H9 (cell line): ENCODE measurements at regions not wholly inside any gene's neighbourhood (a gene's known extent, or its start where the extent isn't known, plus 50 kb on each side); places are given as distances from the start of the nearest gene placed in this dataset.

ENCODE experiments used
- DNase-seq: peaks from one replicate; pipeline ENCODE4 v3.0.0-alpha.2; 2017
- H2AFZ ChIP-seq: one replicate; pipeline ENCODE4 v1.6.1; 2013; ENCODE audit warnings: mild to moderate bottlenecking, low read length, control low read depth, moderate library complexity
- H2AK5ac ChIP-seq: 2 replicates; pipeline ENCODE4 v1.6.1; 2013; ENCODE audit warnings: low read length, control low read depth, mixed read lengths; ENCODE audit not compliant: insufficient read length
- H2BK120ac ChIP-seq: one replicate; pipeline ENCODE4 v1.6.1; 2013; ENCODE audit warnings: low read depth, mild to moderate bottlenecking, low read length, control low read depth, inconsistent platforms; ENCODE audit not compliant: poor library complexity, severe bottlenecking
- H2BK12ac ChIP-seq: 2 replicates; pipeline ENCODE4 v1.6.1; 2013; ENCODE audit warnings: low read length, control low read depth, mixed read lengths, low read depth; ENCODE audit not compliant: insufficient read length
- H2BK15ac ChIP-seq: 2 replicates; pipeline ENCODE4 v1.6.1; 2013; ENCODE audit warnings: low read depth, low read length, control low read depth
- H2BK20ac ChIP-seq: one replicate; pipeline ENCODE4 v1.6.1; 2013; ENCODE audit warnings: low read depth, mild to moderate bottlenecking, low read length, control low read depth, inconsistent platforms; ENCODE audit not compliant: poor library complexity, severe bottlenecking
- H2BK5ac ChIP-seq: 2 replicates; pipeline ENCODE4 v1.6.1; 2013; ENCODE audit warnings: low read length, control low read depth, mixed read lengths; ENCODE audit not compliant: insufficient read length
- H3K14ac ChIP-seq: 2 replicates; pipeline ENCODE4 v1.6.1; 2013; ENCODE audit warnings: low read length, control low read depth; ENCODE audit not compliant: insufficient read depth
- H3K18ac ChIP-seq: 2 replicates; pipeline ENCODE4 v1.6.1; 2013; ENCODE audit warnings: low read depth, mild to moderate bottlenecking, mixed read lengths, low read length, control low read depth; ENCODE audit not compliant: insufficient read length
- H3K23ac ChIP-seq: 2 replicates; pipeline ENCODE4 v1.6.1; 2013; ENCODE audit warnings: low read length, control low read depth, mixed read lengths, low read depth; ENCODE audit not compliant: insufficient read length
- H3K23me2 ChIP-seq: 2 replicates; pipeline ENCODE4 v1.6.1; 2013; ENCODE audit warnings: low read depth, mild to moderate bottlenecking, mixed read lengths, low read length, control low read depth; ENCODE audit not compliant: insufficient read length, poor library complexity, severe bottlenecking
- H3K27ac ChIP-seq: 2 replicates; pipeline ENCODE4 v1.5.1; 2013; ENCODE audit warnings: low read length, control low read depth, mixed read lengths, low read depth; ENCODE audit not compliant: insufficient read length
- H3K27me3 ChIP-seq: 2 replicates; pipeline ENCODE4 v1.6.1; 2013; ENCODE audit warnings: low read length, control low read depth, inconsistent platforms; ENCODE audit not compliant: insufficient read depth
- H3K4ac ChIP-seq: 2 replicates; pipeline ENCODE4 v1.6.1; 2013; ENCODE audit warnings: low read depth, mild to moderate bottlenecking, control low read depth, inconsistent platforms, low read length, moderate library complexity
- H3K4me1 ChIP-seq: 2 replicates; pipeline ENCODE4 v1.6.1; 2013; ENCODE audit warnings: low read length, control low read depth, inconsistent platforms; ENCODE audit not compliant: insufficient read depth
- H3K4me2 ChIP-seq: 2 replicates; pipeline ENCODE4 v1.6.1; 2013; ENCODE audit warnings: low read length, control low read depth, mixed read lengths; ENCODE audit not compliant: insufficient read length, insufficient read depth
- H3K56ac ChIP-seq: 2 replicates; pipeline ENCODE4 v1.6.1; 2013; ENCODE audit warnings: low read depth, mild to moderate bottlenecking, mixed read lengths, low read length, control low read depth; ENCODE audit not compliant: insufficient read length
- H3K79me1 ChIP-seq: 2 replicates; pipeline ENCODE4 v1.6.1; 2013; ENCODE audit warnings: low read depth, mild to moderate bottlenecking, moderate library complexity, low read length, control low read depth, inconsistent platforms; ENCODE audit not compliant: insufficient read depth, poor library complexity, severe bottlenecking
- H3K79me2 ChIP-seq: 2 replicates; pipeline ENCODE4 v1.6.1; 2013; ENCODE audit warnings: low read length, control low read depth, inconsistent platforms; ENCODE audit not compliant: insufficient read depth
- H3K9ac ChIP-seq: 2 replicates; pipeline ENCODE4 v1.6.1; 2013; ENCODE audit warnings: low read length, control low read depth, mixed read lengths; ENCODE audit not compliant: insufficient read length; ENCODE audit errors: extremely low read depth
- H3K9me3 ChIP-seq: one replicate; pipeline ENCODE4 v1.6.1; 2013; ENCODE audit warnings: low read depth, low read length, inconsistent platforms; ENCODE audit not compliant: control insufficient read depth
- H3T11ph ChIP-seq: one replicate; pipeline ENCODE4 v1.6.1; 2013; ENCODE audit warnings: mild to moderate bottlenecking, low read length, control low read depth, inconsistent platforms
- H4K20me1 ChIP-seq: one replicate; pipeline ENCODE4 v1.6.1; 2013; ENCODE audit not compliant: control insufficient read depth, insufficient read length, insufficient read depth
- H4K5ac ChIP-seq: 2 replicates; pipeline ENCODE4 v1.6.1; 2013; ENCODE audit warnings: low read depth, mild to moderate bottlenecking, mixed read lengths, low read length, control low read depth; ENCODE audit not compliant: insufficient read length
- H4K8ac ChIP-seq: replicated peaks from 2 replicates; pipeline ENCODE4 v1.6.1; 2013; ENCODE audit warnings: low read length, control low read depth, mixed read lengths, low read depth; ENCODE audit not compliant: insufficient read length
- H4K91ac ChIP-seq: 2 replicates; pipeline ENCODE4 v1.6.1; 2013; ENCODE audit warnings: low read depth, mild to moderate bottlenecking, moderate library complexity, mixed read lengths, low read length, control low read depth; ENCODE audit not compliant: insufficient read length
- H3K27ac Mint-ChIP-seq, 3 experiments: 2 replicates in 2 of 3; 3 replicates in 1 of 3; pipeline ENCODE4 v1.8.0; 2020 to 2021; ENCODE audit warnings: mixed read lengths in 3 of 3, mild to moderate bottlenecking in 1 of 3, moderate library complexity in 1 of 3
- H3K27me3 Mint-ChIP-seq: 2 replicates; pipeline ENCODE4 v1.8.0; 2021; ENCODE audit warnings: low read depth, mild to moderate bottlenecking, moderate library complexity, mixed read lengths
- H3K36me3 Mint-ChIP-seq, 3 experiments: 2 replicates in 2 of 3; 3 replicates in 1 of 3; pipeline ENCODE4 v1.8.0; 2020 to 2021; ENCODE audit warnings: low read depth in 3 of 3, mixed read lengths in 3 of 3; ENCODE audit not compliant: insufficient read depth in 1 of 3
- H3K4me1 Mint-ChIP-seq, 2 experiments: 2 replicates each; pipeline ENCODE4 v1.8.0; 2020; ENCODE audit warnings: mixed read lengths in 2 of 2
- H3K4me3 Mint-ChIP-seq, 2 experiments: 2 replicates in 1 of 2; 3 replicates in 1 of 2; pipeline ENCODE4 v1.8.0; 2020 to 2021; ENCODE audit warnings: mild to moderate bottlenecking in 2 of 2, mixed read lengths in 2 of 2, moderate library complexity in 1 of 2
- H3K9me3 Mint-ChIP-seq, 2 experiments: 2 replicates in 1 of 2; 3 replicates in 1 of 2; pipeline ENCODE4 v1.8.0; 2020; ENCODE audit warnings: mild to moderate bottlenecking in 2 of 2, mixed read lengths in 2 of 2, moderate library complexity in 1 of 2
- CTCF ChIP-seq: fragments of 200-600 bp; sonication (generic); conservative IDR thresholded peaks from 3 replicates; pipeline ENCODE4 v1.8.0; 2021; ENCODE audit warnings: antibody characterized with exemption, mild to moderate bottlenecking
- WGBS: extraction: QIAGEN DNeasy Blood & Tissue Kit; methylation state at CpG from one replicate; pipeline ENCODE4 v1.1.7; 2013; ENCODE audit warnings: missing lambda C conversion rate, low lambda C conversion rate, mixed read lengths; ENCODE audit not compliant: insufficient read length; ENCODE audit errors: extremely low coverage; 5-methylcytosine and 5-hydroxymethylcytosine counted together

DNA sequence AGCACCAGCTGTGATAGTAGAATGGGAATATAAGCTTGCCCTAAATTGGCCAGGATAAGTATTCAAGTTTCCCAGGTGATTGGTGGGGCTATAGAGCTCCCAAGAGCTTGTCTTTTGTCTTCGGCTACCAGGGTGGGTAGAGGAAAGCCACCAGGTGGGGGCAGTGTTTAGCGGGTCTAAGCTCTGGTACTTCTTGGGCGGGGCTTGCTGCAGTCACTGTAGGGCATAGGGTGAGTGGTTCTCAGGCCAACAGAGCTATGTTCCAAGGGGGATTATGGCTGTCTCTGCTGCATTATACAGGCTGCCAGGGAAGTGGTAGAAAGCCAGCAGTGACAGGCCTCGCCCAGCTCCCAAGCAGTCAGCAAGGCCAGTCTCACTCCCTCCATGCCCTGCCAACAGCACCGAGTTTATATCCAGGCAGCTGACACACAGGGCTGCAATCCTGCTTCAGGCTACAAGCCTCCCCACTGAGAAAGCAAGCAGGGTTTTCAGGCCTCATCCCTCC is 110.7 kb downstream of the ZNF467 start:
- Histone ChIP-seq H3K14ac (no peak overlapping the region; the same call in 1 of the 2 replicates), H2BK12ac (no peak overlapping the region), H3K27me3 (no peaks in the 10 kb centered on the region), H2AK5ac (no peak overlapping the region), H3K18ac (no peak overlapping the region), H4K91ac (no peak overlapping the region), H3K4me2 (no peak overlapping the region), H3K4me1 (no peaks in the 10 kb centered on the region), H3K27ac (no peak overlapping the region), H3K9me3 (no peaks in the 10 kb centered on the region), H4K8ac (no peak overlapping the region), H4K5ac (no peak overlapping the region), H2BK20ac (no peak overlapping the region), H4K20me1 (no peaks in the 10 kb centered on the region), H3K56ac (no peak overlapping the region), H3K9ac (no peak overlapping the region), H3T11ph (no peak overlapping the region), H2BK15ac (no peak overlapping the region), H2AFZ (no peak overlapping the region), H2BK5ac (no peak overlapping the region), H2BK120ac (no peak overlapping the region), H3K23me2 (no peaks in the 10 kb centered on the region), H3K79me1 (no peaks in the 10 kb centered on the region), H3K79me2 (no peaks in the 10 kb centered on the region), H3K23ac (no peak overlapping the region), H3K4ac (no peak overlapping the region)
- H3K9me3 Mint-ChIP-seq, result peaks cover 0 to 16% of the 10 kb centered on the region in 2 experiments; a peak in 2 of 5 replicates
- H3K4me3 Mint-ChIP-seq, result 0 out of 5 replicates have a peak overlapping the region, but pooled peaks of 1 of the 2 experiments have one; percentile 5
- TF ChIP-seq CTCF, result peak; percentile 88
- peaks cover 39% of the 10 kb centered on the region for H3K27me3 Mint-ChIP-seq
- DNase-seq, result peak; percentile 93
- peak overlapping the region in 2 of 3 experiments; percentile 34 to 57; a peak in 2 of 7 replicates for H3K27ac Mint-ChIP-seq
- H3K4me1 Mint-ChIP-seq, result peaks cover 14% of the 10 kb centered on the region in 2 experiments
- no peaks in the 10 kb centered on the region; a peak in 1 of 7 replicates for H3K36me3 Mint-ChIP-seq
- no CpG with 5 or more reads among the region's 5 CpGs for WGBS
